ENCODE measurements at regions not wholly inside any gene's neighbourhood (a gene's known extent, or its start where the extent isn't known, plus 50 kb on each side); places are given as distances from the start of the nearest gene placed in this dataset.

DNA sequence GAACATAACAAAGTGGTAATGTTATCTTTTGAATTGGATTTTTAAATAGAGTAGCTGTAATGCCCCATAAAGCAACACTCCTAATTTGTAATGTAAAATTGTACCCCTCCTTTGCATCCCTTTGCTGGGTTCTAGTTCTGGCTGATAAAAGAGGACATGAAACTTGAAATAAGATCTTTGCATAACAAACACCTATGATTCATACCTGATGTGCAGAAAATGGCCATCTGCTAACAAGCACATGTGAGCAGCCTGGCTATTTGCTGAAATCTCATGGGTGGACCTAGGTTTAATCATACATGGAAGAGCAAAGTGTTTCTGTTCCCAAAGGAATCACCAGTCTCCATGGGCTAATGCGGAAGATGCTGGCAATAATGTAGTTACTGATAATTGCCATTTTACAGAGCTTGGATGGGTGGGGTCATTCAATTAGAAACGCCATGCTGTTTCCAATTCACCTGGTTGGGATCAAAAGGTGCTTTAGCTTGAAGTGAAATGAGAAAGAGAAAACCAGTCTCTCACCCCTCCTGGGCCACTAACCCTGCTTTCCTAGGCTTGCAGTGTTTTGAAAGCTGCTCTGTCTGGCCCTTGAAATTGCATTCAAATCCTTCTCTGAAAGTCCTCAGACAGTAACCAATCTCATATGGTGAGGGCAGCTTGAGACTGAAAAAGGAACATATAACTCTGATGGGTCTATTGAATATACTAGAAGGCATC, 585.1 kb downstream of the TLE4 start:
- DNase-seq = no peak

DNA sequence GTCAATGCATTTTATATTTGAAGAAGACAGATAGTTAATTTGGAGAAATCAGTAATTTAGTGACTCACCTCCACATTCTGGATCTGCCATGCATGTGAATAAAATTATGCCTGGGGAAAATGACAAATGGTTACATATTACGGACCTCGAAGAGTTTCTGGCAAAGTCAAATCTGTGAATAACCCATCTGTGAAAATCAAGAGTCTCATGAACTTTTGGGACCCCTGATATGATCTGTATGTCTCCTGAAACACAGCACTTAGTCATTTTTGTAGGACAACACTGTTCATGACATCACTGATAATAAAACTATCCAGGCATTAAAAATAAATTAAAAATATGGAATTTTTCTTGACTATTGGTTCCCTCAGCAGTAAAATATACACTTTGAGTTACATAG, 584.5 kb downstream of the TLE4 start:
- DNase-seq = no peak

DNA sequence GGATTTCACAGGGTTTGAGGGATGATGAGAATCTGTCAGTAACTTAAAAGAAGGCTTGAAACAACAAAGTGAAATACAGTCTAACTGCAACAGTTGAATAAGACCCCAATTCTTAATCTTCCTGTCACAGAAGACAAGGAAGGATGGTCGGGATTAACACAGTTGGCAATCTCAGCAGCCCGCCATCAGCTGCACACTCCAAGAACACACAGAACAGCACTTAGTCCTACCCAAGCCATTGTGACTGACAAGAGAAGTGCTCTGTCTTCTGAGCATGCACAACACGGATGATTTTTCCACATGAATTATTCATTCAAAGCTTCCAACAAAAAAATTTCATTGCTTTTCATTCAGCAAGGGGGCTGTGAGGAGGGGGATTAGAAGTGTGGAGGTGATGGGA, 576.1 kb downstream of the TLE4 start:
- no peak for DNase-seq

DNA sequence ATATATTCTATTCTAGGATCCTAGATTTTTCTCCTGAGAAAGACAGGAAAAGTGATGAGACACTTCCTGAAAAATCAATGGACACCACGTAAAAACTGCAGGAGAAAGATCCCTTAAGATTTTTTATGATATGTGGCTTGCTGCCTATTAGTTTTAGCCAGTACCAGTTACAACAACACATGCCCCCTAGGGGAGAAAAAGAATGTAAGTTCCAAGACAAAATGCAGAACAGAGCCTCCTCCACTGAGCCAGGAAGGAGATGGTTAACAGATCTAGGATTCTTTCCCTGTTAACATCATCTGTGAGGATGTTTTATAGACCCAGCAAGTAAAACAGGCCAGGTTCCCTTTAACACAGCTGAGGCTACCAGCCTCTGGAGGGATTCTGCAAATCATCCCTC, 574.7 kb downstream of the TLE4 start:
- DNase-seq = no peak

DNA sequence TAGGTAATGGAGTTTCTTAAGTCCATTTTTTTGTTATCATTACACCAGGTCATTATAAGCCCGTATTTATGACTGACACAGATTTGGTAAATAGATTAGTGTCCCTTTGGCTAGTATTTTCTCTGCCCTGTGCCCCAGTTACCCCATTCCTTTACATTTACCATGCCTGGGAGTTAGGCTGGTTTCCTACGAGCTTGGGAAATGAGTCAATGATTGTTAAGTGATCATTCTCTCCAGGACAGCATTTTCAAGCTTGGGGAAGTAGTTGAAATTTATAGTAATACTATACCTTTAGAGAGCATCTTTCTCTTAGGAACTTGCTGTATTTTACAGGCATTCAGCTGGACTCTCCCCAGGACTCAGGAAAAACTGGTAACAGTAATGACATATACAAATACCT, 573.1 kb downstream of the TLE4 start:
- no peak for DNase-seq

DNA sequence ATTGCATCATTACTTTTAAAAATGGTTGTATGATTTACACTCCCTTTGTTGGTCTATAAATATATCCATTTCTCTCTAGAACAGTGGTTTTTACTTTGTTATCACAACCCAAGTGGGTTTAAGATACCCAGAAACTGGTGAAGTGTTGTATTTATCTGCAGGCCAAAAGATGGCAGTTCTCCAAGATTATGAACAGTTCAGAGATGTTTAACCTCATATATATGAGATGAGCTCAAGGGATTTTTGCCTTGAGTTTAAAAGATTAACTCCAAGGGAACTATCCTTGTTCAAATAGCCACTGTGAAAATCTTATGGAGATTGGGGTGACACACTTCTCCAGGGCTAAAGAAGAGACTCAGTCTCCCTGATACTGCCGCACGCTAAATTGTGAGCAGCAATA, 572.6 kb downstream of the TLE4 start:
- DNase-seq = no peak

DNA sequence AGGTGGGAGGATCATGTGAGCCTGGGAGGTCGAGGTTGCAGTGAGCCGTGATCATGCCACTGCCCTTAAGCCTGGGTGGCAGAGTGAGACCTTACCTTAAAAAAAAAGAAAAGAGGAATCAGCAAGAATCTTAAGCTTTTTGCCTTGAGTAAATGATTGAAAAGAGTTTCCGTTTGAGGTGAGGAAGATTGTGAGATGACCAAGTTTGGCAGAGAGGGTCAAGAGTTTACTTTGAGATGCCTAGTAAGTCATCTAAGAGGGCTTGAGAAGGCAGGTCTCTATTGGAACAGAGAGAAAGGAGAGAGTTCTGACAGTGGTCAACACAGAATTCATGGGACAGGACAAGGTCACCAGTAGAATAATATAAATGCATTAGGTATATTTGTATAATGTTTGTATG, 572.1 kb downstream of the TLE4 start:
- DNase-seq = no peak

DNA sequence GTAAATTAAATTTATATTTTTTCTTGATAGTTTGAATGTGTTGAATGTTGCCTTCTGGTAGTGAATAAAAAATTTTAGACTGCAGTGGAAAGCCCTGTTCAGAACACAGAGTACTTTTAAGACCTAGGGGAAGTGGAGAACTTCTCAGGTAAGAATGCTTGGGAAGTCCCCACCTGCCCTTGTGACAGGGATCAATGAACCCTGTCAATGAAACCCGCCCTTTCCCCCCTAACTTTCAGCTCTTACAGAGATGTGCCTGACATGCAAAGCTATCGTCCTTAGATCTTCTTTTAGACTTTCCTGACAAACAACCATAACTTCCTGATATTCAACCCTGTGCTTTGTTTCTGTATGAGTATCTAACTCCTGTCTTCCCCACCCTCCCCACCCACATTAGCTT, 562.7 kb downstream of the TLE4 start:
- no peak for DNase-seq

DNA sequence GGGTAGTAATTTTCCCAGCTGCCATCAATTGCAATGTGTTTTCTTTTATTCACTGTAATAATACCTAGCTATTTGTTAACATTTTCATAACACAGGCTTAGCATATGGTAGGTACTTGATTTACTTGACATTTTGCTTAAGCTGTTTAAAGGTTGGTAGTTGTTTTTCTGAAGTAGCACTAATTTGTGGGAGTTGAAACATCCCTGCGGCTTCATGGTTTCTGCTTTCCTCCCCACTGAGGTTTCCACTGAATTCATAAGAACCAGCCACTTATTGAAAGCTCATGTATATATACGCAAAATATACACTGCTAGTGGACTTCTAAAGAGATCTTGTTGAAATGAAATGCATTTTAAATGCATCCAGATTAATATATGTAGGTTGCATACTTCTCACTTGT, 559.9 kb downstream of the TLE4 start:
- DNase-seq = no peak

DNA sequence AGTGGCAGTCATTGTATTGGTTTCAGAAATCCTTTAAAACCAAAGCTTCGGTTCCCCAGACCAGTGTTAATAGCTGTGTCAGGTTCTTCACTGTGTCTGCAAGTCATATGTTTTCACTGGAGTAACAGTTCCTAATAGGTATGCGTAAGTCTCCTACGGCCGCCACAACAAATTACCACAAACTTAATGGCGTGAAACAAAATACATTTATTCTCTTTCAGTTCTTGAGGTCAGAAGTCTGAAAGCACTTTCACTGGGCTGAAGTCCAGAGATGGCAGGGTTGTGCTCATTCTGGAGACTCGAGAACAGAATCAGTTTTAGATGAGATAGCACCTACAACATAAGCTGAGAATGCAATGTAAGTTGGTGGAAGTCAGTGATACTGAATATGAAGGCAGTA, 556.2 kb downstream of the TLE4 start:
- no peak for DNase-seq

DNA sequence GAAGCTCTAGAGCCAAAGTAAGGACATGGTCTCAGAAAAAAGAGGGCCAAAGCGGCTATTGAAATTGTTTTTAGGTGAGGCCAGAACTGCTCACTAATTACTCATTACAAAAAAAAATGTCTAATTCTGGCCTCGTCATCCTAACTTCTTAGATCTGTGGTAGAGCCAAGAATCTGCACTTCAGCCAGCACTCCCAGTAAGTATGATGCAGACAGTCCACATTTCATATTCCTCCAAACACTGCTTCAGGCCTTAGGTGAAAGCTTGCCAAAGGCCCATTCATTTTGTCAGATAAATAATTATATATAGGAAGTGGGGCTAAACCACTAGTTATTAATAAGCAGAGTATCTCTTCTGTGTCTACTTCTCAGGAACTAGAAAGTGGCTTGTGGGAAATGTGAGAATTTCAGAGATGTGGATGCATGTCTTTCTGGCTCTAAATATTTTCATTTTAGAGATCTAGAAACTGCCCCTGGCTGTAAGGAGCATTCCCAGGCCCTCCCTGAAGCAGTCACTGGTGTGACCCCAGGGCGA, 554.0 kb downstream of the TLE4 start:
- no peak for DNase-seq

DNA sequence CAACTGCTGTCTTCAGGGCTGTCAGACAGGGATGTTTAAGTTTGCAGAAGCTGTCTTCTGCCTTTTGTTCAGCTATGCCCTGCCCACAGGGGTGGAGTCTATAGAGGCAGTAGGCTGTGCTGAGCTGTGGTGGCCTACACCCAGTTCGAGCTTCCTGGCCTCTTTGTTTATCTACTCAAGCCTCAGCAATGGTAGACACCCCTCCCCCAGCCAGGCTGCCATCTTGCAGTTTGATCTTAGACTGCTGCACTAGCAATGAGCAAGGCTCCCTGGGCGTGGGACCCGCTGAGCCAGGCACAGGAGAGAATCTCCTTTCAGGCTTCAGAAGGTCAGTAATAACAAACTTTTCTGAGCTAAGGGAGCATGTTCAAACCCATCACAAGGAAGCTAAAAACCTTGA, 545.3 kb downstream of the TLE4 start:
- DNase-seq = no peak

DNA sequence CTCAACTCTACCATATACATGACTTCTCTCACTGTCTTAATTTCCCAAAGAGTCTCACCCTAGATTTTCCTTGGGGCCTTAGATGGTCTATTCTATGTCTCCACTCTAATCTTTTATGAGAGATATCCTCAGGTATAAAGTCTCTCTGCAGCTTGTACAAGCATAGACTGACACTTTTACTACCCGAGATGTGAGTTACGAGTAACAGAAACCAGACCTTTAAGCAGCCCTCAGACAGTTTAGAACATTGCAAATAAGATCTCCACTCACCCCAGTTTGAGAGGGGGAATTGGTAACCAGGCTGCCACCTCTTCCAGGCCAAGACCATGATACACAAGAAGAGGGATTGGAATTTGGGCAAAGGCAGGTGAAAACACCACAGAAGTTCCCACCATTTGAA, 542.5 kb downstream of the TLE4 start:
- DNase-seq = no peak

DNA sequence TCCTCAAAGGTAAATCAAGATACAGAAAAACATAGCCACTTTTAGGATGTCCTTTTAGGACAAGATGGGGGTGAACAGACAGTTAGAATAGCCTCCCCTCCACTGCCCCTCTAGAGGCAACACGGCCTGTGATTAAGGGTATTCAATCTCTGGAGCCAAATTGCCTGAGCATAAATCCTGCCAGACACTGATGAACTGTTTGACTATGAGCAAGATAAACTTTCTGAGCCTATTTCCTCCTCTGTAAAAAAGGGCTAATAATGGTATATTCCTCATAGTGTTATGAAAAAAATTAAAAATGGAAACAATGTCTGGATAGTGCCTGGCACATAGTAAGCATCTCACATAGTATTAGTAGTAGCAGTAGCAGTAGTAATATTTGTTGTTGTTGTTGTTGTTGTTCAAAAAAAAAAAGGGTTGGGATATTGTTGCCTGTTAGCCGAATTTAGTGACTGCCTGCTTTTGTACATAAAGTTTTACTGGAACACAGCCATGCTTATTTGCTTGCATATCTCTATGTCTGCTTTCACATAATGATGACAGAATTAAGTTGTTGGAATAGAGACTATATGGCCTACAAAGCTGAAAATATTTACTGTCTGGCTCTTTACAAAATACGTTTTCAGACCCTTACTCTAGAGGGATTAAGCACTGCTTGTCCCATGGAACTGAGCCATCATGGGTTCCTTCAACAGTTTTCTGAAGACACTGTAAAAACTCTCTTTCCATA, 536.3 kb downstream of the TLE4 start:
- DNase-seq = no peak

DNA sequence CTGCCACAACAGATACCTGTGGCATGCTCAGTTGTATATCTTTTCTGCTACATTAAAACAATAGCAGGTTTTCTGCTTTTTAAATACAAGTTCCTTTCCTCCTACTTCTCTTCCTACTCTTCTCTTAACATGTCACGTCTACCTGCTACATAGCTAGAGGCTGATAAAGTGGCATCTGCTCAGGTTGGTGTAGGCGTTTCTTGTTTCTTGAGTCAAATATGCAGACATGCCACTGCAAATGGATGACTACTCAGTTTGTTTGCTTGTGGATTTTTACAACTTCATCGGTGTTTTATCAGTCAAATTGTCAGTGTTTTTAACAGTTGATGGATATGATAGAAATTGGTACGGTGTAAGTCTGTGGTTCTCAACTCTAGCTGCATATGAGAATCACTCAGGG, 525.7 kb downstream of the TLE4 start:
- DNase-seq = no peak

DNA sequence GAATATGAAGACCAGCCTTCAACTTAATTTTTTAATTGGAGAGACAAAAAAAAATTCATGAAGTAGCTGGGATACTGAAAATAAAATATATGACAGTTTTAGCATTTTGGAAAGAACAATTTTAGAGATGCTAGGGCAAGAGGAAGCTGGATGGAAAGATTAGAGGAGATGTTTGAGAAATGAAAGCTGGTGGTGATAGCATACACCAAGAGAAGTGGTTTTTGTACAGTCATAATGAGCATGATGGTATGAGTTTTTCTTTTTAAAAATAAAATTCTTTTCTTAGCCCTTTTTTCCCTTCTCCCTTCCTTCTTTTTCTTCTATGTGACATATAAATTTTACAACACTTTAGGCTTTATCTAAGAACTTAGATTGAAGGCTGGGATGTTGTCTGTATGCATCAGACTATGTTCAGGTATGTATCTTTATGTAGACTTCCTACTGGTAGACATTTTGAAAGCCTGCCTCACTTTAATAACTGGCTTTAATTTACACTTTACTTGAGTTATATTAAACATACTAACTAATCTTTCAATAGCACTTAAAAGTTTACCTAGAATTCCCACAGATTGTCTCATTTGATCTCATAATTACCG, 522.5 kb downstream of the TLE4 start:
- DNase-seq = no peak

DNA sequence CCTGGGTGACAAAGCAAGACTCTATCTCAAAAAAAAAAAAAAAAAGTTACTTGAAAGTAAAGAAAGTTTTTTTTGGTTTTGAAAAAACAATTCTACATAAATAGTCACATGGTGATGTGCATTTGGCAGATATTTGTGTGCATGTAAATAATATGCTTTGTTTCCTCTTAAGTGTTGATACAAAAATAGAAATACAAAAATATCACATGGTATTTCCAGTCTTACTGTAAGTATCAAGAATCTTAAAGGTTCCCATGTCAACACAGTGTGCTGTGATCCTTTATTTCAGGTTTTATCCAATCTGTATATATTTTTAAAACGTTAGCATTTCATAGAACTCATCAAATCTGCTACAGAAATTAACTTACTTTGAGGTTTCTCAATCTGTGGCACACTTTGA, 521.9 kb downstream of the TLE4 start:
- DNase-seq = no peak

DNA sequence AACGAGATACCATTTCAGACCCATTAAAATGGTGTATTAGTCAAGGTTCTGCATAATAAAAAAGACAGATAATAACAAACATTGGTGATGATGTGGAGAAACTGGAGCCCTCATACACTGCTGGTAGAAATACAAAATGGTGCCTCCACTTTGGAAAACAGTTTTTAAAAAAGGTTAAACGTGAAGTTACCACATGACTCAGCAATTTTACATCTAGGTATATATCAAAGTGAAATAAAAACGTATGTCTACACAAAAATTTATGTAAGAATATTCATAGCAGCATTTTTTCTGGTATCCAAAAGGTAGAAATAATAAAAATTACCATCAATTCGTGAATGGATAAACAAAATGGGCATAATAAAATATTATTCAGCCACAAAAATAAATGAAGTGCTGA, 519.8 kb downstream of the TLE4 start:
- DNase-seq = no peak

DNA sequence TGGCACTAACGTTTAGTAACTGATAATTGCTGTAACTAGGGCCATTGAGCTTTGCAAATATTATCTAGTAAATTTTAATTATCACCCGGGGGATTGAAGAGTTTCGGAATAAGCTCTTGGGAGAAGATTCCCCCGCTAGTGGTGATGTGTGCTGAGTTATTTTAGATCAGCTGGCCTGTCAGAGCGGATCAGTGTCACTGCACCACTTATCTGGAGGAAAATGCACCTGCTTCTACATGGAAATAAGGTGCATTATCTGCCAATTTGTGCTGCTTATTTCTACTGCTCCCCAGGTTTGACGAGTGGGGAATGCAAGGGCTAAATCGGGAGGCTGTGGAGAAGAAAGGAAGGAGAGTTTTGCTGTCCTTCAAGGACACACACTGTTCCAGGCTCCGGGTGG, 518.6 kb downstream of the TLE4 start:
- no peak for DNase-seq

DNA sequence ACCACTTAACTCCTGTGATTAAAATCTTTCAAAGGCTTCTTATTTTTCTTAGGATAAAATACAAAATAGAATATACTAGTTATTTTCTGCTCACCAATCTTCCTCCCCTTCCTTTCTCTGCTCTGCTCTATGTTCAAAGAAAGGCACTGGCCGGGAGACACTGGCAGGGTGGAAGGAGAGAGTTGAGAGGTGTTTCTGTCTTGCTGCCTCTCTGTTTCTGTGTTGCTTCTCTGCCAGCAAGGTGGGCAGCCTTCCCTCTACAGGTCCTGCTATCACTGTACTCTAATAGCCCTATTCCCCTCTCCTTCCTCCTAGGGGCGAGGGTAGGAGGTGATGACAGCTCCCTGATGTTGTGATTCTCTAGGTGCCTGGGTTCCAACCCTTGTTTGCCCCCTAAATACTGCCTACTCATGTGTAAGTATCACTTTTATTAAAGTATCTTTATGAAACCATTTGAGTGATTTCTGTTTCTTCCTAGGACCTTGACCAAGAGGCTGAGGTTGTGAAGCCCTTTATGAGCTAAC, 515.1 kb downstream of the TLE4 start:
- no peak for DNase-seq

DNA sequence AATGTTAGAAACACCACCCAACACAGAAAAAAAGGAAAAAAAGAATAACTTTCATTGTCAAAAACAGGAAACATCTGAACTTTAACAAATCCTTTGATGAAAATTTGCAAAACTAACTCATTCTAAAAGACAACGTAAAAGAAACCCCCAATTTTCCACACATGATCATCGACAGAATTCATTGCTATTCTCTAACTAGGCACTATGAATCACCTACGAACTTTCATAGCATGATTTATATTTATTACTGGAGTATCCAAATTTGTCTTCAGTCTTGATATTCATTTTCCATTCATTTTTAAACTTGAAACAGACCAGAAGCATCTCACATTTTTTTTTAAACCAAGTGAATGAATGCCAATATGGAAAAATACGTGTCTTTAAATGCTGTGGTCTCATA, 514.6 kb downstream of the TLE4 start:
- no peak for DNase-seq

DNA sequence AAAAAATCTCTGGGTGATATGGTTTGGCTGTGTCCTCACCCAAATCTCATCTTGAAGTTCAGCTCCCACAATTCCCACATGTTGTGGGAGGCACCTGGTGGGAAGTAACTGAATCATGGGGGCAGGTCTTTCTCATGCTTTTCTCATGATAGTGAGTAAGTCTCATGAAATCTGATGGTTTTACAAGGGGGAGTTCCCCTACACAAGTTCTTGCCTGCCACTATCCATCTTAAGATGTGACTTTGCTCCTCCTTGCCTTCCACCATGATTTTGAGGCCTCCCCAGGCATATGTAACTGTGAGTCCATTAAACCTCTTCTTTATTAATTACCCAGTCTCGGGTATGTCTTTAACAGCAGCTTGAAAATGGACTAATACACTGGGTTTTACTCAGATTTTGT, 513.9 kb downstream of the TLE4 start:
- DNase-seq = no peak

DNA sequence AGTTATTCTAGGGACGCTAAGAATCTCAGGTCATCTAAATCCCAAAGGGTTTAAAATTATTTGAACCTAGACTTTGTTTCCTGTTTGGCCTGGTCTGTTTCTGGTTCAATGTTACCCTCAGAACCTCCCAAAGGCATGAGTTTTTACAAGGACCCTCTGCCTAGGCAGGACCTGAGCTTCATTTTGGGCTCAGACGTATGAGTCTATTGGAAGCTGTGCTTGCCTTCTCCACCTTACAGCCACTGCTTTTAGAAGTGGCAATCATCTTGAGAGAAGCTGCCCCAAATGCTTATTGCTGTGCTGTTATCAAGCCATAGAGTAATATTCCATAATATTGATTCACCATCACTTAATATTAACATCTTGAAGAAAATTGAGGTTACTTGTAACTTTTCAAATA, 510.4 kb downstream of the TLE4 start:
- DNase-seq = no peak
